Neuronal stem cell (in vitro differentiated cells): ENCODE measurements at regions not wholly inside any gene's neighbourhood (a gene's known extent, or its start where the extent isn't known, plus 50 kb on each side); places are given as distances from the start of the nearest gene placed in this dataset.

Source experiments
- DNase-seq: peaks from one replicate; pipeline ENCODE4 v3.0.0-alpha.2; 2013; ENCODE audit warnings: low spot score
- H2AFZ ChIP-seq: one replicate; pipeline ENCODE4 v1.6.1; 2013; ENCODE audit warnings: mild to moderate bottlenecking, low read length, inconsistent platforms
- H2AK5ac ChIP-seq: 2 replicates; pipeline ENCODE4 v1.6.1; 2013; ENCODE audit warnings: low read depth, mild to moderate bottlenecking, inconsistent platforms, low read length, moderate library complexity, mixed read lengths
- H2BK120ac ChIP-seq: 2 replicates; pipeline ENCODE4 v1.6.1; 2013; ENCODE audit warnings: low read depth, mild to moderate bottlenecking, inconsistent platforms, low read length, moderate library complexity, mixed read lengths
- H2BK12ac ChIP-seq: one replicate; pipeline ENCODE4 v1.6.1; 2013; ENCODE audit warnings: low read length, inconsistent platforms
- H2BK15ac ChIP-seq: 2 replicates; pipeline ENCODE4 v1.6.1; 2013; ENCODE audit warnings: mild to moderate bottlenecking, low read length, inconsistent platforms, mixed read lengths
- H2BK5ac ChIP-seq: one replicate; pipeline ENCODE4 v1.6.1; 2013; ENCODE audit warnings: inconsistent platforms, mild to moderate bottlenecking, low read length, moderate library complexity
- H3K14ac ChIP-seq: one replicate; pipeline ENCODE4 v1.6.1; 2013; ENCODE audit warnings: low read length, inconsistent platforms
- H3K18ac ChIP-seq: 2 replicates; pipeline ENCODE4 v1.6.1; 2013; ENCODE audit warnings: low read length, inconsistent platforms
- H3K23ac ChIP-seq: 2 replicates; pipeline ENCODE4 v1.6.1; 2013; ENCODE audit warnings: low read depth, mild to moderate bottlenecking, mixed read lengths, low read length, inconsistent platforms; ENCODE audit not compliant: poor library complexity
- H3K27ac ChIP-seq: replicated peaks from 3 replicates; pipeline ENCODE4 v1.5.1; 2013; ENCODE audit warnings: low read length, inconsistent platforms
- H3K27me3 ChIP-seq, 3 experiments: 2 replicates each; pipeline ENCODE4 v1.6.1; 2013; ENCODE audit warnings: low read length in 3 of 3, mild to moderate bottlenecking in 2 of 3, inconsistent platforms in 1 of 3, low read depth in 1 of 3, mixed read lengths in 1 of 3, moderate library complexity in 1 of 3; ENCODE audit not compliant: control insufficient read depth in 3 of 3, insufficient read depth in 3 of 3
- H3K36me3 ChIP-seq, 2 donors: replicated peaks in 1 of 2; 2 replicates each; pipeline ENCODE4 v1.6.1; 2013; ENCODE audit warnings: low read length in 2 of 2; ENCODE audit not compliant: control insufficient read depth in 2 of 2, insufficient read depth in 2 of 2
- H3K4ac ChIP-seq: 2 replicates; pipeline ENCODE4 v1.6.1; 2013; ENCODE audit warnings: inconsistent platforms, mild to moderate bottlenecking, low read length, moderate library complexity
- H3K4me1 ChIP-seq, 2 donors: 1 replicate in 1 of 2; 2 replicates in 1 of 2; pipeline ENCODE4 v1.6.1; 2013; ENCODE audit warnings: low read length in 2 of 2, low read depth in 1 of 2; ENCODE audit not compliant: control insufficient read depth in 2 of 2, insufficient read depth in 1 of 2
- H3K4me2 ChIP-seq: one replicate; pipeline ENCODE4 v1.6.1; 2013; ENCODE audit warnings: mild to moderate bottlenecking, low read length, inconsistent platforms; ENCODE audit not compliant: insufficient read depth, poor library complexity, severe bottlenecking
- H3K4me3 ChIP-seq, 2 donors: 2 replicates each; pipeline ENCODE4 v1.5.1; 2013; ENCODE audit warnings: low read length in 2 of 2, mild to moderate bottlenecking in 2 of 2, inconsistent platforms in 1 of 2, moderate library complexity in 1 of 2
- H3K79me1 ChIP-seq: one replicate; pipeline ENCODE4 v1.6.1; 2013; ENCODE audit warnings: low read depth, mild to moderate bottlenecking, inconsistent platforms, low read length, moderate library complexity
- H3K9ac ChIP-seq: one replicate; pipeline ENCODE4 v1.6.1; 2013; ENCODE audit warnings: mild to moderate bottlenecking, low read depth, low read length, inconsistent platforms; ENCODE audit not compliant: poor library complexity
- H3K9me3 ChIP-seq, 2 donors: replicated peaks in 1 of 2; 2 replicates each; pipeline versions ENCODE3 to v1.6.1; 2013; ENCODE audit warnings: low read length in 2 of 2, mild to moderate bottlenecking in 2 of 2, inconsistent platforms in 1 of 2, low read depth in 1 of 2, mixed read lengths in 1 of 2, moderate library complexity in 1 of 2; ENCODE audit not compliant: control insufficient read depth in 2 of 2, insufficient read depth in 1 of 2
- H4K8ac ChIP-seq: one replicate; pipeline ENCODE4 v1.6.1; 2013; ENCODE audit warnings: low read depth, mild to moderate bottlenecking, inconsistent platforms, low read length, moderate library complexity
- H4K91ac ChIP-seq: one replicate; pipeline ENCODE4 v1.6.1; 2013; ENCODE audit warnings: low read length, low read depth, mild to moderate bottlenecking, inconsistent platforms; ENCODE audit not compliant: poor library complexity
- WGBS, 2 donors: extraction: QIAGEN DNeasy Blood & Tissue Kit; methylation state at CpG; one replicate each; pipeline ENCODE4 v1.1.7; 2013; ENCODE audit warnings: missing lambda C conversion rate in 2 of 2, mixed read lengths in 1 of 2; ENCODE audit not compliant: insufficient read length in 2 of 2, insufficient replicate concordance in 1 of 2; ENCODE audit errors: extremely low coverage in 2 of 2; 5-methylcytosine and 5-hydroxymethylcytosine counted together

GRCh38 chr7:22653951-22654350 lies 73.0 kb upstream of the IL6 start:
- Histone ChIP-seq H3K36me3 (no peaks in the 10 kb centered on the region), H3K27ac (no peak overlapping the region), H2BK15ac (no peak overlapping the region), H2BK120ac (no peak overlapping the region), H3K4ac (no peak overlapping the region), H3K18ac (no peak overlapping the region), H3K4me3 (no peak overlapping the region), H3K79me1 (no peaks in the 10 kb centered on the region), H3K9ac (no peak overlapping the region), H2AK5ac (no peak overlapping the region), H4K91ac (no peak overlapping the region), H3K4me1 (peaks cover 2 to 15% of the 10 kb centered on the region in 2 donors), H2AFZ (no peak overlapping the region), H4K8ac (no peak overlapping the region), H3K4me2 (no peak overlapping the region), H3K23ac (no peak overlapping the region), H3K9me3 (no peaks in the 10 kb centered on the region), H3K27me3 (no peaks in the 10 kb centered on the region), H2BK12ac (no peak overlapping the region), H2BK5ac (no peak overlapping the region), H3K14ac (no peak overlapping the region)
- DNase-seq = no peak

GRCh38 chr7:22651534-22652243 lies 75.3 kb upstream of the IL6 start:
- no peak overlapping the region for H2AK5ac ChIP-seq
- no peak overlapping the region for H3K18ac ChIP-seq
- H3K14ac ChIP-seq = no peak overlapping the region
- peaks cover 3 to 4% of the 10 kb centered on the region in 2 donors for H3K9me3 ChIP-seq
- no peak overlapping the region for H3K4me3 ChIP-seq
- H3K4me2 ChIP-seq = no peak overlapping the region
- no CpG with 5 or more reads among the region's 5 CpGs for WGBS, 2 donors
- no peak overlapping the region for H3K23ac ChIP-seq
- H3K9ac ChIP-seq = no peak overlapping the region
- no peak overlapping the region for H2AFZ ChIP-seq
- no peak overlapping the region for H3K27ac ChIP-seq
- H3K36me3 ChIP-seq = no peaks in the 10 kb centered on the region
- no peak overlapping the region for H4K91ac ChIP-seq
- no peaks in the 10 kb centered on the region for H3K27me3 ChIP-seq
- H3K79me1 ChIP-seq = no peaks in the 10 kb centered on the region
- H2BK12ac ChIP-seq = no peak overlapping the region
- H4K8ac ChIP-seq = no peak overlapping the region
- H2BK120ac ChIP-seq = no peak overlapping the region
- H3K4ac ChIP-seq = no peak overlapping the region
- no peak for DNase-seq
- H3K4me1 ChIP-seq = peaks cover 2 to 15% of the 10 kb centered on the region in 2 donors
- no peak overlapping the region for H2BK5ac ChIP-seq
- H2BK15ac ChIP-seq = no peak overlapping the region

- H2BK12ac ChIP-seq = no peak overlapping the region
- WGBS, 2 donors = no CpG with 5 or more reads among the region's 4 CpGs
These were observed 76.0 kb upstream of the IL6 start for GRCh38 chr7:22651036-22651435.

GRCh38 chr7:22649686-22650085 lies 77.3 kb upstream of the IL6 start:
- Histone ChIP-seq H4K8ac (no peak overlapping the region), H3K9me3 (peaks cover 9 to 18% of the 10 kb centered on the region in 2 donors), H3K4me1 (peaks cover 2 to 13% of the 10 kb centered on the region in 2 donors), H3K18ac (no peak overlapping the region), H2BK120ac (no peak overlapping the region), H3K79me1 (no peaks in the 10 kb centered on the region), H3K4me2 (no peak overlapping the region), H2AK5ac (no peak overlapping the region), H3K14ac (no peak overlapping the region), H2BK15ac (no peak overlapping the region), H2BK12ac (no peak overlapping the region), H2BK5ac (no peak overlapping the region), H3K4me3 (no peak overlapping the region), H2AFZ (no peak overlapping the region), H3K27ac (no peak overlapping the region), H3K27me3 (no peaks in the 10 kb centered on the region), H3K23ac (no peak overlapping the region), H3K4ac (no peak overlapping the region), H4K91ac (no peak overlapping the region), H3K36me3 (no peaks in the 10 kb centered on the region), H3K9ac (no peak overlapping the region)
- DNase-seq = no peak
- no CpG with 5 or more reads among the region's 3 CpGs for WGBS, 2 donors

More at GRCh38 chr7:22651036-22651435, 76.0 kb upstream of the IL6 start:
- H2BK15ac ChIP-seq = no peak overlapping the region
- no peak overlapping the region for H3K14ac ChIP-seq
- H2BK5ac ChIP-seq = no peak overlapping the region
- no peak overlapping the region for H3K4ac ChIP-seq
- H3K18ac ChIP-seq = no peak overlapping the region
- no peak overlapping the region for H3K23ac ChIP-seq
- no peak overlapping the region for H2AK5ac ChIP-seq
- H3K36me3 ChIP-seq = no peaks in the 10 kb centered on the region
- H3K9ac ChIP-seq = no peak overlapping the region
- H3K4me1 ChIP-seq = peaks cover 2 to 15% of the 10 kb centered on the region in 2 donors
- H3K9me3 ChIP-seq = peaks cover 9% of the 10 kb centered on the region in 2 donors
- H4K91ac ChIP-seq = no peak overlapping the region
- no peak overlapping the region for H2AFZ ChIP-seq
- no peak overlapping the region for H3K4me3 ChIP-seq
- no peak for DNase-seq
- H3K27ac ChIP-seq = no peak overlapping the region
- H2BK120ac ChIP-seq = no peak overlapping the region
- no peak overlapping the region for H3K4me2 ChIP-seq
- no peaks in the 10 kb centered on the region for H3K27me3 ChIP-seq
- no peak overlapping the region for H4K8ac ChIP-seq
- no peaks in the 10 kb centered on the region for H3K79me1 ChIP-seq
